Glutamatergic neuron (in vitro differentiated cells): ENCODE measurements at regions not wholly inside any gene's neighbourhood (a gene's known extent, or its start where the extent isn't known, plus 50 kb on each side); places are given as distances from the start of the nearest gene placed in this dataset.

Experiments used
- DNase-seq: peaks from one replicate; pipeline ENCODE4 v3.0.0; 2022
- H3K27ac Mint-ChIP-seq: one replicate; pipeline ENCODE4 v1.8.0; 2020; ENCODE audit warnings: mild to moderate bottlenecking, mixed read lengths, inconsistent platforms; ENCODE audit not compliant: unreplicated experiment
- H3K27me3 Mint-ChIP-seq: one replicate; pipeline ENCODE4 v1.8.0; 2020; ENCODE audit warnings: mild to moderate bottlenecking, moderate library complexity, mixed read lengths, inconsistent platforms; ENCODE audit not compliant: unreplicated experiment
- H3K36me3 Mint-ChIP-seq: one replicate; pipeline ENCODE4 v1.8.0; 2020; ENCODE audit warnings: mild to moderate bottlenecking, mixed read lengths, inconsistent platforms; ENCODE audit not compliant: unreplicated experiment
- H3K4me1 Mint-ChIP-seq: one replicate; pipeline ENCODE4 v1.8.0; 2020; ENCODE audit warnings: mild to moderate bottlenecking, low read depth, mixed read lengths, inconsistent platforms; ENCODE audit not compliant: unreplicated experiment
- H3K4me3 Mint-ChIP-seq: one replicate; pipeline ENCODE4 v1.8.0; 2020; ENCODE audit warnings: mild to moderate bottlenecking, mixed read lengths, inconsistent platforms; ENCODE audit not compliant: unreplicated experiment
- H3K9me3 Mint-ChIP-seq: one replicate; pipeline ENCODE4 v1.8.0; 2020; ENCODE audit warnings: mild to moderate bottlenecking, moderate library complexity, mixed read lengths, inconsistent platforms; ENCODE audit not compliant: unreplicated experiment
- TF ChIP-seq, protein P1 (sequence below): fragments of 200-600 bp; sonication (generic); IDR thresholded peaks from one replicate; pipeline ENCODE4 v1.5.0; 2021; ENCODE audit not compliant: partially characterized antibody, unreplicated experiment

DNA sequence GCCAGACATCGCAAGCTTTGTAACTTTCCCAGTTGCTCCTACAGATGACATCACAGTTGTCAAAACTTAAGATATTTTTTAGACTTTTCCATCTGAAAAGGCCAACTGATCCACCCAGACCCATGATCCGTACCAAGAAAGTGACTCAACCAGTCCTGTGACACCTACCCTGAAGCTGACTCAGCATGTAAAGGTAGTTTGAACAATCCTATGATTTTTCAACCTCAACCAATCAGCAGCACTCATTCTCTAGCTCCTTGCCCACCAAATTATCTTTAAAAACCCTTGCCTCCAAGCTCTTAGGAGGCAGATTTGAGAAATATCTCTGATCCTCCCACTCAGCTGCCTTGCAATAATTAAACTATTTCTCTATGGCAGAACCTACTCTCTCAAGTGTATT, 1686.7 kb upstream of the LRRTM1 start:
- H3K9me3 Mint-ChIP-seq, result no peaks in the 10 kb centered on the region
- TF ChIP-seq, protein P1, sequence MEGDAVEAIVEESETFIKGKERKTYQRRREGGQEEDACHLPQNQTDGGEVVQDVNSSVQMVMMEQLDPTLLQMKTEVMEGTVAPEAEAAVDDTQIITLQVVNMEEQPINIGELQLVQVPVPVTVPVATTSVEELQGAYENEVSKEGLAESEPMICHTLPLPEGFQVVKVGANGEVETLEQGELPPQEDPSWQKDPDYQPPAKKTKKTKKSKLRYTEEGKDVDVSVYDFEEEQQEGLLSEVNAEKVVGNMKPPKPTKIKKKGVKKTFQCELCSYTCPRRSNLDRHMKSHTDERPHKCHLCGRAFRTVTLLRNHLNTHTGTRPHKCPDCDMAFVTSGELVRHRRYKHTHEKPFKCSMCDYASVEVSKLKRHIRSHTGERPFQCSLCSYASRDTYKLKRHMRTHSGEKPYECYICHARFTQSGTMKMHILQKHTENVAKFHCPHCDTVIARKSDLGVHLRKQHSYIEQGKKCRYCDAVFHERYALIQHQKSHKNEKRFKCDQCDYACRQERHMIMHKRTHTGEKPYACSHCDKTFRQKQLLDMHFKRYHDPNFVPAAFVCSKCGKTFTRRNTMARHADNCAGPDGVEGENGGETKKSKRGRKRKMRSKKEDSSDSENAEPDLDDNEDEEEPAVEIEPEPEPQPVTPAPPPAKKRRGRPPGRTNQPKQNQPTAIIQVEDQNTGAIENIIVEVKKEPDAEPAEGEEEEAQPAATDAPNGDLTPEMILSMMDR, result no peak
- H3K27me3 Mint-ChIP-seq, result no peaks in the 10 kb centered on the region
- H3K27ac Mint-ChIP-seq, result no peak overlapping the region
- DNase-seq, result no peak
- no peak overlapping the region for H3K4me3 Mint-ChIP-seq
- H3K4me1 Mint-ChIP-seq, result no peaks in the 10 kb centered on the region
- H3K36me3 Mint-ChIP-seq, result no peaks in the 10 kb centered on the region

DNA sequence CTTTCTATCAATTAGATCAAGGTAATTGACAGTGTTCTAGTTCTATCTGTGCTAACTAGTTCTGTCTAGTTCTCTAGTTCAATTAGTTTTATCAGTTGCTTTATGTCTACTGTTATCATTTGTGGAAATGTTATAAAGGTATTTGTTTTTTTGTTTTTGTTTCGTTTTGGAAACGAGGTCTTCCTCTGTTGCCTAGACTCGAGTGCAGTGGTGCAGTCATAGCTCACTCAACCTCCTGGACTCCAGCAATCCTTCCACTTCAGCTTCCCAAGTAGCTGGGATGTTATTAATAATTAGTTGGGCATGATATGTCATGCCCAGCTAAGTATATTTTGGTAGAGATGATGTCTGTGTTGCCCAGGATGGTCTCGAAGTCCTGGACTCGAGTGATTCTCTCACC, 1682.8 kb upstream of the LRRTM1 start:
- H3K4me1 Mint-ChIP-seq, result no peaks in the 10 kb centered on the region
- DNase-seq, result no peak
- no peak overlapping the region for H3K4me3 Mint-ChIP-seq
- H3K27me3 Mint-ChIP-seq, result no peaks in the 10 kb centered on the region
- TF ChIP-seq, protein P1, result no peak
- H3K9me3 Mint-ChIP-seq, result no peaks in the 10 kb centered on the region
- H3K27ac Mint-ChIP-seq, result no peak overlapping the region
- no peaks in the 10 kb centered on the region for H3K36me3 Mint-ChIP-seq

- TF ChIP-seq, protein P1, result no peak
- Mint-ChIP-seq H3K27me3 (no peaks in the 10 kb centered on the region), H3K4me3 (no peak overlapping the region), H3K27ac (no peak overlapping the region), H3K36me3 (no peaks in the 10 kb centered on the region), H3K9me3 (no peaks in the 10 kb centered on the region), H3K4me1 (no peaks in the 10 kb centered on the region)
- no peak for DNase-seq
These were observed 1680.6 kb upstream of the LRRTM1 start for GRCh38 chr2:81984969-81985637.

DNA sequence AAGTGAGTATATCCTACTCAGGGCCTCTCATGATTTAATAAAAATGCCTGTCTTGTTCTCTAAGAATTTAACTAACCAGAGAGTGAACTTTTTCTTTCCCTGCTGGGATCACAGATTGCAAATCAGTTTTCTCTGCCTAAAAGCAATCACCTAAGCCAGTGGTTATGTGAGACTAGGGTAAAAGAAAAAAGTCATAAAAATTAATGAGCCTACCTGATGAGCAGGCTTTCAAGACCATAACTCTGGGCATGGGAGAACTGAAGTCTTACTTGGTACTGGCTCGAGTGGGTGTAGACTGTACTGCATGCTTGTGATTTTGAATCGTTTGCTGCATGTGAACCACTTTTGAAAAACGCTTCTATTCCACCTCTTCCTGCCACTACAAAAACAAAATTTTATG, 1677.0 kb upstream of the LRRTM1 start:
- no peak overlapping the region for H3K4me3 Mint-ChIP-seq
- TF ChIP-seq, protein P1, result no peak
- H3K27ac Mint-ChIP-seq, result no peak overlapping the region
- no peak for DNase-seq
- H3K4me1 Mint-ChIP-seq, result no peaks in the 10 kb centered on the region
- no peaks in the 10 kb centered on the region for H3K36me3 Mint-ChIP-seq
- peaks cover 2% of the 10 kb centered on the region for H3K27me3 Mint-ChIP-seq
- H3K9me3 Mint-ChIP-seq, result no peaks in the 10 kb centered on the region

DNA sequence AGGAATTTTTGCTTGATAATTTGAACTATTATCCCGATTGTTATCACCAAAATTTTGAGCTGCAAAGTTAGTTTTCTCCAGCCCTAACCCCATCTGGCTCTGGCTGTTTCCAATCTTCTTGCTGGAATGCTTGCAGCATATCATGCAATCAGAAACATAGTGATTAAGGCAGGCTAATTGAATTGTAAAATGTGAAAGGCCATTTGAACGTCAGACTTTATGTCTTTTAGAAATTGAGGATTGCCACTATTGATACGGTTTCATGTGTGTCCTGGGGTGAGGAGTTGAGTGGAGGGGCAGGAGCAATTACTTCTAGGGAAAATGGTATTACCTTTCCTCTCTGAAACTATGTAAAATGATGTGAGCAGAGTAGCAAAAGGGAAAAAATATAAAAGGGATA, 1674.5 kb upstream of the LRRTM1 start:
- Mint-ChIP-seq H3K36me3 (no peaks in the 10 kb centered on the region), H3K4me1 (no peaks in the 10 kb centered on the region), H3K27me3 (peaks cover 2% of the 10 kb centered on the region), H3K4me3 (no peak overlapping the region), H3K9me3 (no peaks in the 10 kb centered on the region), H3K27ac (no peak overlapping the region)
- TF ChIP-seq, protein P1, result no peak
- no peak for DNase-seq
